ENCODE measurements at regions not wholly inside any gene's neighbourhood (a gene's known extent, or its start where the extent isn't known, plus 50 kb on each side); places are given as distances from the start of the nearest gene placed in this dataset.

GRCh38 chr7:142602183-142602582 lies 147.1 kb upstream of the PRSS1 start:
- ChIA-PET POLR2A (no interaction called here), CTCF (interaction anchor here (1.0 to 11.2 kb wide), 10 partner anchors 7 to 264 kb away, joined by 3 to 167 read pairs (median 16); no protein-coding TSS in a partner anchor)
- no peak for TF ChIP-seq CTCF (IDR thresholded peaks at IDR 0.05; ENCODE audit: insufficient read depth, low read length, missing control alignments)
- DNase-seq (ENCODE audit: low read depth, low spot score), result no peak
- H3K4me3 ChIP-seq (ENCODE audit: low read depth, low read length), result no peak overlapping the region

DNA sequence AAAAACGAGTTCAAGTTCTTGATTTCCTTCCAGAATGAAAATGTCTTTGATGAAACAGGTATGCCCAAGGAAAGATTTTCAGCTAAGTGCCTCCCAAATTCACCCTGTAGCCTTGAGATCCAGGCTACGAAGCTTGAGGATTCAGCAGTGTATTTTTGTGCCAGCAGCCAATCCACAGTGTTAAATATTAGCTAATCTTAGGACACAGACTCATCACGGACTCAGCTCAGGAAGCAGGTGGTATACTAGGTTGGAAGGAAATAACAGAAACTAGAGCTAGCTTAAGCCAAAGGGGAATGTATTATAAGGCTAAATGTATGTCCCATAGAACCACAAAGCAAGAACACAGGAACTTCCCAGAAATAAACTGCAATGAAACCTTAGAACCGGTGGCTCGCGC lies 151.0 kb upstream of the PRSS1 start:
- no peak for DNase-seq (ENCODE audit: low read depth, low spot score)
- POLR2A ChIA-PET, result no interaction called here
- CTCF ChIA-PET, result interaction anchor here (1.0 to 5.0 kb wide), 6 partner anchors 8 to 185 kb away, joined by 3 to 31 read pairs (median 8); no protein-coding TSS in a partner anchor
- no peak for TF ChIP-seq CTCF (IDR thresholded peaks at IDR 0.05; ENCODE audit: insufficient read depth, low read length, missing control alignments)
- H3K4me3 ChIP-seq (ENCODE audit: low read depth, low read length), result no peak overlapping the region

- no peak for DNase-seq (ENCODE audit: low read depth, low spot score)
- ChIA-PET POLR2A (no interaction called here), CTCF (interaction anchor here (1.1 to 5.0 kb wide), 6 partner anchors 10 to 185 kb away, joined by 3 to 31 read pairs (median 9); no protein-coding TSS in a partner anchor)
- no peak overlapping the region for H3K4me3 ChIP-seq (ENCODE audit: low read depth, low read length)
- no peak for TF ChIP-seq CTCF (IDR thresholded peaks at IDR 0.05; ENCODE audit: insufficient read depth, low read length, missing control alignments)
These were observed 151.7 kb upstream of the PRSS1 start for GRCh38 chr7:142597547-142597946.

- TF ChIP-seq CTCF (IDR thresholded peaks at IDR 0.05; ENCODE audit: insufficient read depth, low read length, missing control alignments), result no peak
- CTCF ChIA-PET, result interaction anchor here (0.9 to 5.0 kb wide), 8 partner anchors 8 to 187 kb away, joined by 3 to 31 read pairs (median 9); no protein-coding TSS in a partner anchor
These were observed 153.3 kb upstream of the PRSS1 start for GRCh38 chr7:142595816-142596516.

GRCh38 chr7:142594078-142594477 lies 155.2 kb upstream of the PRSS1 start:
- POLR2A ChIA-PET, result no interaction called here
- no peak for DNase-seq (ENCODE audit: low read depth, low spot score)
- H3K4me3 ChIP-seq (ENCODE audit: low read depth, low read length), result no peak overlapping the region
- CTCF ChIA-PET, result interaction anchor here (0.8 to 5.0 kb wide), 8 partner anchors 10 to 621 kb away, joined by 3 to 30 read pairs (median 5); no protein-coding TSS in a partner anchor
- TF ChIP-seq CTCF (IDR thresholded peaks at IDR 0.05; ENCODE audit: insufficient read depth, low read length, missing control alignments), result no peak

More at GRCh38 chr7:142595816-142596516, 153.3 kb upstream of the PRSS1 start:
- no peak for DNase-seq (ENCODE audit: low read depth, low spot score)
- no peak overlapping the region for H3K4me3 ChIP-seq (ENCODE audit: low read depth, low read length)
- POLR2A ChIA-PET, result no interaction called here

GRCh38 chr7:142593106-142593505 lies 156.2 kb upstream of the PRSS1 start:
- TF ChIP-seq CTCF (IDR thresholded peaks at IDR 0.05; ENCODE audit: insufficient read depth, low read length, missing control alignments), result no peak
- H3K4me3 ChIP-seq (ENCODE audit: low read depth, low read length), result no peak overlapping the region
- ChIA-PET POLR2A (no interaction called here), CTCF (interaction anchor here (1.3 to 7.3 kb wide), 3 partner anchors 9 to 58 kb away, joined by 3 to 135 read pairs (median 8); no protein-coding TSS in a partner anchor)
- DNase-seq (ENCODE audit: low read depth, low spot score), result no peak

Data from AG04449 (cell line).